GM23248 (cell line): ENCODE measurements at regions not wholly inside any gene's neighbourhood (a gene's known extent, or its start where the extent isn't known, plus 50 kb on each side); places are given as distances from the start of the nearest gene placed in this dataset.

Experiments used
- EZH2 ChIP-seq: fragments of 200-600 bp; sonication (generic); IDR thresholded peaks from 2 replicates; pipeline ENCODE4 v1.6.1; 2018; ENCODE audit warnings: antibody characterized with exemption, mild to moderate bottlenecking; ENCODE audit not compliant: insufficient read depth, poor library complexity, severe bottlenecking
- EZH2phosphoT487 ChIP-seq: fragments of 200-600 bp; sonication (generic); IDR thresholded peaks from 2 replicates; pipeline ENCODE4 v1.6.1; 2018; ENCODE audit warnings: antibody characterized with exemption, moderate library complexity, mild to moderate bottlenecking, low read depth; ENCODE audit not compliant: insufficient read depth

DNA sequence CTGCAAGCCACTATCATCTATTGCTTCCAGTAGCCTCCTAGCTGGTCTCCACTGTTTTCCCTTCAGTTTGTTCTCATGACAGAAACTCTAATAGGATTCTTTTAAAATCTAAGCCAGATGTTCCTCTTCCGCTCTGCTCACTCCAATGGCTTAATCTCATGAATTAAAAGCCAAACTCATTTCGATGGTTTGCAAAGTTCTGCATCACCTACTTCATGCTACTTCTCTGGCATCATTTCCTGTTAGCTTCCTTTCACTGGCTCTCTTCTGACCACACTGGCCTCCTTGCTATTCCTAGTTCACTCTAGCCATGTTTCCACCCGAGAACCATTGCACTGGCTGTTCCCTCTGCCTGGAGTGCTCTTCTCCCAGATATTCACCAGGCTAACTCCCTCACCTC is 102.0 kb upstream of the LSM6 start:
- no peak for TF ChIP-seq EZH2
- no peak for TF ChIP-seq EZH2phosphoT487
